ENCODE measurements at regions not wholly inside any gene's neighbourhood (a gene's known extent, or its start where the extent isn't known, plus 50 kb on each side); places are given as distances from the start of the nearest gene placed in this dataset.

DNA sequence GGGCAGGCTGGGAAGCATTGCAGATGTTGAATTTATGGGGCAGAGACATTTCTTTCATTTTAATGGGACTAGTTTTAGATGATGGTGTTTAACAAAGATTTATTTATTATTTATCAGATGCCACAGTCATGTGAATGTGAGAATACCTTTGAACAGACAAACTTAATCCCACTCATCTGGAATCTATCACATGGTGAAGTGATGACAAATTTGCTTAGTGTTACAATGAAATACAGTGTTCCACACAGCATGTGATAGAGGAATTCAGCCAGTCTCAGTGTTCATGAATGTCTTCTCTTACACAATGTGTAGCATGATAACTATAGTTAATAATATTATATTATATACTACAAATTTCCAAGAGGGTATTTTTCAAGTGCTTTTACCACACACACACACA is 1361.7 kb upstream of the B3GALT2 start:
- TF ChIP-seq, protein P1, sequence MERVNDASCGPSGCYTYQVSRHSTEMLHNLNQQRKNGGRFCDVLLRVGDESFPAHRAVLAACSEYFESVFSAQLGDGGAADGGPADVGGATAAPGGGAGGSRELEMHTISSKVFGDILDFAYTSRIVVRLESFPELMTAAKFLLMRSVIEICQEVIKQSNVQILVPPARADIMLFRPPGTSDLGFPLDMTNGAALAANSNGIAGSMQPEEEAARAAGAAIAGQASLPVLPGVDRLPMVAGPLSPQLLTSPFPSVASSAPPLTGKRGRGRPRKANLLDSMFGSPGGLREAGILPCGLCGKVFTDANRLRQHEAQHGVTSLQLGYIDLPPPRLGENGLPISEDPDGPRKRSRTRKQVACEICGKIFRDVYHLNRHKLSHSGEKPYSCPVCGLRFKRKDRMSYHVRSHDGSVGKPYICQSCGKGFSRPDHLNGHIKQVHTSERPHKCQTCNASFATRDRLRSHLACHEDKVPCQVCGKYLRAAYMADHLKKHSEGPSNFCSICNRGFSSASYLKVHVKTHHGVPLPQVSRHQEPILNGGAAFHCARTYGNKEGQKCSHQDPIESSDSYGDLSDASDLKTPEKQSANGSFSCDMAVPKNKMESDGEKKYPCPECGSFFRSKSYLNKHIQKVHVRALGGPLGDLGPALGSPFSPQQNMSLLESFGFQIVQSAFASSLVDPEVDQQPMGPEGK (CRISPR knock-in tag; IDR thresholded peaks at IDR 0.05; ENCODE audit: borderline replicate concordance) = no peak
- TF ChIP-seq PPARA (CRISPR knock-in tag; IDR thresholded peaks at IDR 0.05; ENCODE audit: borderline replicate concordance) = no peak
- TF ChIP-seq, protein P2, sequence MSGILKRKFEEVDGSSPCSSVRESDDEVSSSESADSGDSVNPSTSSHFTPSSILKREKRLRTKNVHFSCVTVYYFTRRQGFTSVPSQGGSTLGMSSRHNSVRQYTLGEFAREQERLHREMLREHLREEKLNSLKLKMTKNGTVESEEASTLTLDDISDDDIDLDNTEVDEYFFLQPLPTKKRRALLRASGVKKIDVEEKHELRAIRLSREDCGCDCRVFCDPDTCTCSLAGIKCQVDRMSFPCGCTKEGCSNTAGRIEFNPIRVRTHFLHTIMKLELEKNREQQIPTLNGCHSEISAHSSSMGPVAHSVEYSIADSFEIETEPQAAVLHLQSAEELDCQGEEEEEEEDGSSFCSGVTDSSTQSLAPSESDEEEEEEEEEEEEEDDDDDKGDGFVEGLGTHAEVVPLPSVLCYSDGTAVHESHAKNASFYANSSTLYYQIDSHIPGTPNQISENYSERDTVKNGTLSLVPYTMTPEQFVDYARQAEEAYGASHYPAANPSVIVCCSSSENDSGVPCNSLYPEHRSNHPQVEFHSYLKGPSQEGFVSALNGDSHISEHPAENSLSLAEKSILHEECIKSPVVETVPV (CRISPR knock-in tag; IDR thresholded peaks at IDR 0.05) = no peak
- TF ChIP-seq ARNTL (CRISPR knock-in tag; IDR thresholded peaks at IDR 0.05; ENCODE audit: borderline replicate concordance, low read depth) = no peak
